Kasumi-1 (cell line): ENCODE measurements at regions not wholly inside any gene's neighbourhood (a gene's known extent, or its start where the extent isn't known, plus 50 kb on each side); places are given as distances from the start of the nearest gene placed in this dataset.

Source experiments
- DNase-seq, 2 experiments: peaks; one replicate each; lab custom pipeline; 2025; lab: John Stamatoyannopoulos, UW

DNA sequence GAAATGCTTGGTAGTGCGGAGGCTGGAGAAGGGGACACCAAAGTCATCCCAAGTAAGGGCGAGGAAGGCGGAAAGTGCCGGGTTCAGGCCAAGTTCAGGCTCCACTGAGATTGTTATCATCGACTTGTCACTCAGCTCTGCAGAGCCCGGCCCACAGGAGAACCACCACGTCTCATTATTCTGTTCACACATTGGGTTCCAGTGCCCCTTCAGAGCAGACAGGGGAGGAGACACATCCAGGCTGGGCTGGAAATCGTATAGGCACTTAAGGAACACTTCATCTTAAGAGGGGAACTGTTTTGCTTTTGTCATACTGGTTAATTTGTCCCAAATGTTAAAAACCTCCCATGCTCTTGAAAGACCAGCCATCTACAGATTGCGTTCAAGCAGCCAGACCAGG, 118.3 kb upstream of the ADAMTS18 start:
- no peak for DNase-seq

DNA sequence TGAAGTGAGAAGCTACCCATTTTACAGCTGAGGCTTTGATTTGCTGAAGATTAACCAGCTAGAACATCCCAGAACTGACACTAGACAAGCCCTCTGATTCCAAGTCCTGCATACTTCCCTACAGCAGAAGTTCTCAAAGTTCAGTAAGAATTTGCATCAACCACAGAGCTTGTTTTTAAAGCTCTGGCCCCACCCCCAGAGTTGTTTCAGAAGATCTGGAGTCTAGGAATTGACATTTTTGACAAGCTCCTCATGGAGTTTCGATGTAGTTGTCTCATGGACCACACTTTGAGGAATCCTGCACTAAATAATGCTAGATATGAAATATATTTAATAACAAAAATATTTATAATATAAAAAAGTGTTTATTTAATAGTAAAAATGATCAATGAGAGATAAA, 120.3 kb upstream of the ADAMTS18 start:
- DNase-seq, result no peak

DNA sequence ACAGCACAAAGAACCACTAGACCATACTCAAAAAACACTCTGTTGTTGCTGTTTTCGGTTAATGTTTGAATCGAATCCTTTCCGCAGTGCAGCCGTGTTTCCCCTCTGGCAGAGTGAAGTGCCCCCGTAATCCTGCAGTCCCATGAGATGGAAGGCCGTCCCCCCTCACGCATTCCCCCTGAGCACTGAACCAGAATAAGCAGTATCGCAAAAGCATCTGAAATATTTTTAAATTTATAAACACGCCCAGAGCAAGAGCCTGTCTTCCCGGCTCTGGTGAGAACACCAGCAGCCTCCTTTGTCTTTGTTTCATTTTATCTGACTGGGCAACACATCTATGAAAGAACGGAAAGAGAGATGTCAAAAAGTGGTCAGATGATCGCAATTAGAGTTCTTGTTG, 121.0 kb upstream of the ADAMTS18 start:
- no peak for DNase-seq

DNA sequence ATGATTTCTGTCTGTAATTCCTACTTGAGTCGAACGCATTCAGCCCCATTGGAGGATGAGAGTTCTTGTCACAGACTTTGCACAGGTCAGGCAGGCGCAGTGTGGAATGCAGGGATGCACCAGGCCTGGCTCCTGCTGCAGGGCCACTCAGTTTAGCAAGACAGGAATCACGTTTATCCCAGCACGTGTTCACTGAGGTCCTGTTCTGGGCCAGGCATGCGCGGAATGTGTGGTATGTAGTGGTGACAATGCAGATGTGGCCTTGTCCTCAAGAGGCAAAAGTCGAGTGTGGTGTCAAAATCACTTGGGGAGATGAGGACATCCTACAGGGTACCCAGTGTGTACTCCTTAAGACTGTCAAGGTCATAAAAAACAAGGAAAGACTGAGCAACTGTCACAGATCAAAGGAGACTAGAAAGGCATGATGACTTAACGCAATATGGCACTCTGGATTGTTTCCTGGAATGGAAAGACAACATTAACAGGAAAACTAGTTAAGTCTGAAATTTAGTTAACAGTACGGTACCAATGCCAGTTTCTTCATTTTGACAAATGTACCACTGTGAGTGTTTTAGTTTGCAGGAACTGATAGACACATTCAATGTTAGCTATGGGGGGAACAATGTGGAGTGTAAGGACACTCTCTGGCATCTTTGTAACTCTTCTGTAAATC, 121.5 kb upstream of the ADAMTS18 start:
- no peak for DNase-seq

DNA sequence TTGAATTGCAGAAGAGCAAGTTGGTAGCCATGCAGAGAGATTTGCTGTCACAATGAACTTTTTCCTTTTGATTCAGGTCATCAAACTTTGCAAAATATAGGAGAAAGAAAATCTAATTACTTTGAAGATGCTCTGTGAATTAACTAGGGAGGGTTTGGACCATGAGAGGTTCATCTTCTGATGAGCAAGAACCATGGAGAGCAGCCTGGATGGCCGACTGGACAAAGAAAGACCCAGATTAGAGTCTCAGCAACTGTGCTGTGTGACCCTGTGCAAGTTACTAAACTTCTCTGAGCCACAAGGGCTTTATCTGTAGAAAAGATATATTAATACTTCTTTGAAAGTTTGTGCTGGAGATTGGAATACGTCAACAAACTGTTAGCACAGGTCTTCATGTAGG, 122.6 kb upstream of the ADAMTS18 start:
- DNase-seq, result no peak

DNA sequence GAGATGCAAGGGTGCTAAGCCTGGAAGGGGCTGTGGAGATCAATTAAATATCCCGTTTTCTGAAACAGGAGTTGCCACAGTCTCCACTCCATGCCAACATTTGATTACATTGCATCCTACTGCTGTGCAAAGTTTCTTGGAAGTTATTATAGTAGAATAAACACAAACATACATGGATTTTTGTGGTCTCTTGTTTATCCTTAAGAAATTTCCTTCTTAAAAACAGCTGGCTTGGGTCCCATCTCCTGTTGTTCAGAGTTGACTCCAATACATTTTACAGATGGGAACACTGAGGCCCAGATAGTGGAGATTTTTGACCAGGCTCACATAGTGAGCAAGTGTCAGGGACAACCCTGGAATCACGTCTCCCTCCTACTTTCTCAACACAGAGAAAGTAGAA, 124.0 kb upstream of the ADAMTS18 start:
- no peak for DNase-seq

DNA sequence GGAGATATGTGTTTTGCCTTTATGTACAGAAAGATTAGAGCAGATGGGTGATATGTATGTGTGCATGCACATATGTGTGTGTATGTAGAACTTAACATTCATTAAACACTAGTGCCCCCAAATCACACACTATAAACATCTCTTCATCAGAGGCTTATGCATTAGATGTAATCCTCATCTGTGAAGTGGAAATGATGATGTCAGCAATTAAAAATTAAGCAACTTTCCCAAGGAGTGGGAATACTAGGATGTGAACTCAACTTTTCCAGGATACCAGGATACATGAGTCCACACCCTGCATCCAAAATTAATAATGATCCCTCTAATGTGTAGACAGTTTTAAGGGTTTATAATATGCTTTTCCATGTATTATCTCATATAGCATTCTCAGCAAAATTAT, 127.7 kb upstream of the ADAMTS18 start:
- no peak for DNase-seq

DNA sequence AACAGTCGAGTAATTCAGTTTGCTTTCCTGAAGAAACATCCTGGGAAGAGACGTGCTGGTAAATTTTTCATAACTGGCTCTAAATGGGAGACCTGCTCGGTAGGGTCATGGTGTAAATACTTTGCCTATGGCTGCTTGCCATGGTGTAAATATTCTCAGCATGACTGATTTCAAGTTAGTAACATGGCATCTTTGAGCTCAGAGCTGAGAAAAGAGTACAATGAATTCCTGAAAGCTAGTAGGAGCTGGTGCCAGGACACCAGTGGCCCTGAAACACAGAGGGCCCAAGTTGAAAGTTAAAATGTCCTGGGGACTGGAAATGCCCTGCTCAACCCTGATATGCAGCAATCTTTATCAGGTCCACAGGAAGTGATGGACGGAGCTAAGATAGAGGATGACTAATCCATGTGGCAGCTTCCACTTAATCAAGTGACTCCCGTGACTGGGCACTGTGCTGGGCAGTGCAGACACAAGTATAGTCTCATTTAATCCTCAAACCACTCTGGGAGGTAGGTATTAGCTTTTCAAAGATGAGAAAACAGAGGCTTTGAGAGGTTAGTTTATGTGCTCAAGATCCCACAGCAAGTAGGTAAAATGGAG, 130.1 kb upstream of the ADAMTS18 start:
- no peak for DNase-seq

DNA sequence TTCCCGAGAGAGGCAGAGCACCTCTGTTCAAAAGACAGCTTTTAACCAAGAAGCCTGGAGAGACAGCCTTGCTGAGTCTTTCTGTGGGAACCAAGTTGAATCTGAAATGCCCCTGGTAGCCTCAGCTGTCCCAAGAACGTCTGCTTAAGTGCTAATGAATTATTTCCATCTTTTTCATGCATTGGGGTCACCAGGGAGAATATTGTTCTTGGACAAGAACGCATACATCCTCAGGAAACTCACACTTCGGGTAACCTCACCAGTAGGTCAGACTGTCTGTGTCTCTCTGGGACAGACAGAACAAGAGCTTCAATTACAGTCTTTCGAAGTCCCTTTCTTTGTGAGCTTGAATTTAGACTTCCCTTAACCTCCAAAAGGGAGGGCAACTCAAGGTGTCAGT, 134.6 kb upstream of the ADAMTS18 start:
- no peak for DNase-seq

DNA sequence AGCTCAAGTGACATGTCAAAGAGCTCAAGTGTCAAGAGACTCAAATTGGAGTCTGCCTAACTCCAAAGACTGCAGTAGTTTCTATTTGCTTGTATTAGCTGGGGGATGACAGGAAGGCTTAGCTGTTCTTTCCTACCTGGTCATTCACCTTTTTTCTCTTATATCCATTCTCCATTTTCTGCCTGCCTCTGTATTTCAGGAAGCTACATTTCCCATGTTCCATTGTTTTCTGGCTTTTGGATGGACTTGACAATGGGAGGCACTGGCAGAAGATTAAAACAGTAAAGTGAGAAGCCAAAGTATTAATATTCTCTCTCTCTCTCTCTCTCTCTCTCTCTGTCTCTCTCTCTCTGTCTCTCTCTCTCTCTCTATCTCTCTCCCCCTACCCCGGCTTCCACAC, 135.7 kb upstream of the ADAMTS18 start:
- no peak for DNase-seq

DNA sequence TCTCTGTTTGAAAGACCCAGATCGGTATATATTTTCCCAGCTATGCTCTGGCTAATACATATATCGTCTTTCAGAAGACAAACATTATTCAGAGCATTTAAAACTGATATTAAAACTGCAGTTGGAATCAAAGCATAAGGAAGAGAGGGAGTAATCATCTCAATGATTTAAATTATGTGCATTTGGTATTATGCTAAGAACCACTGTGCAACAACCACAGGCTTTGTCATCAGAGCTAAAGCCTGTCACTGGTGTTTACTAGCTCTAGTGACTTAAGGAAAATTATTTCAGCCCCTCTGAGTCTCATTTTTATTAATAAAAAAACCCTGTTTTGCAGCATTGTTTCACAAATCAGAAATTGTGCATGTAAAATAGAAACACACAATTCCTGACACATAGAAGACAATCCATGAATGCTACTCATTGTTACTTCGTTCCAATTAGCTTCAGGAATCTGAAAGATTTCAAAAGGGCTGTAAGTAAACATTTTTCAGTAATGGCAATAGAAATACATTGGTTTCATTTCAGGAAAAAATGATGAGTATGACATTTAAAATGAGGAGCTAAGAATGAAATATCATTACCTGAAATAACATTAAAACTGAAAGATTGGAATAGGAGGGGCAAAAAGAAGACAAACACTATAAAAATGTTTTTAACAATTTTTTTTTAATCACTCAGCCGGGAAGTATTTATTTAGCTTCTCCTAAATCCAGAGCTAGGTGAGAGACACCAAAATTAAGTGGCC, 136.5 kb upstream of the ADAMTS18 start:
- DNase-seq, result no peak

DNA sequence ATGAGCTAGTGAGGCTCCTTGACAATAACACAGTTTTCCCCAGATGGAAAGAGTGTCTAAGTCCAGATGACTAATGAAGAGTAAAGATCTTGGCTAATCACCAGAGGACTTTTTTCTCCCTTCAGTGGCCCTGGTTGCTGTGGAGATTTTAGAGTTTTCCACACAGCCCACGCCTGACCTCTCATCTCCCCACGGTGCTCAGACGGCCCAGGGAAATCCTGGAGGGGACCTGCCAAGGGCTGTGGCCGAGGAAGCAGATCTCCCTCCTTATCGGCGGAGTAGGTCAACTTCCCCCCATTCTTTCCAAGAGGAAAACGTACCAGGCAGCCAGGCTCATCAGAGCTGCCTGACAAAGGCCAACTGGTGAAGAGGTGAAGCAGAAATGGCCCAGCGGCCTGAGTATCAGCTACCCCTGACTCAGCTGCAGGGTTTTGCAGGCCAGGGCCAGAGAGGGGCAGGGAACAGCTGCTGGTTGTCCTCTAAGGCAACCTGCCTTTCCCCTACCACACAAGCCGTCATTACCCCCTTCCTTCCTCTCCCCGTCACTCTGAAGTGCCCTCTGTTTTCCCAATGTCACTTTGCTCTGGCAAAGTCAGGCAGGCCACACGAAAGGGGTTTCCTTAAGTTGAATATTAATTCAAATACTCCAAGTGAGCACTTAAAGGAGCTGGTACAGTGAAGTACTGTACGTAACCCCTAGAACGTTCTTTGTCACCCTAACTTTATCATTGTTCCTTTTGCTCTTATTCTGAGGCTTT, 140.2 kb upstream of the ADAMTS18 start:
- DNase-seq, result no peak

DNA sequence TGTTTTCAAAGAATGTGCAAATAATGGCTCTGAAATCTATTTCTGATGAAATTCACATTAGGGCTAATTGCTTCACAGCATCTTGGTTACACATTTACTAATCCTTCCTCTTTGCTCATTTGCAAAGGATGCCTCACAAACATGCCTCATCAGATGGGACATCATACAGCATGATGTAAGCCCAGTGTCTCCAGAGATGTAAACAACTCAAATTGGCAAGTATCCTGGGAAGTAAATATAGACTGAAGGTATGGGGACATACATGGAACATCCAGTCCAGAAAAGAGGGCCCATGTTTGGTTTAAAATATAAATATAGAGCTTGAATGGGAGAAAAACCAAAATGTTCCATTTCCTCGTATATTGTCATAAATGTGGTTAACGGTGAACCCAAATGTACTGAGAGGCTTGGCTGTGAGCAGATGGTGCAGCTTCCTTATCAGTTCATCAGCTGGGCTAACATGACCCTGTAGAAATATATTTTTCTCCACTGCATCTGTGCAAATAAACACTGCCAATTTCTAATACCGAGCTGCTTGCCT, 142.9 kb upstream of the NUDT7 start:
- no peak for DNase-seq

DNA sequence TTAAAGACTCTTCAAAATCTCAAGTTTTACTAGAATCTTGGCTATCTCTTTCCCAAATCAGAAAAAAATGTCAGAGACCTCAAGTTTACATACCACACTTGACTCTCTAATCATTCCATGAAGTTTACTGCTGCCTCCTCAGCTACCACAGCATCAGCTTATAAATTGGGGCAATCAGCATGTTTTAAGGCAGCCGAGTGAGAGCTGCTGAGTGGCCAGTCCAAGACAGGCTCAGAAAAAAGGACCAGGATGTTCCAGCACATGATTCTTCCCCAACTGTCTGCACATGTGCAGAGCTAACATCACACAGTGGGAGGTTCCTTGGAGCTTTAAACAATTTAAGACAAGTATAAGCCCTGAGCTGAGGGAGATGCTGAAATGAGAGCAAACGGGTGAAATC, 140.6 kb upstream of the NUDT7 start:
- DNase-seq, result no peak

DNA sequence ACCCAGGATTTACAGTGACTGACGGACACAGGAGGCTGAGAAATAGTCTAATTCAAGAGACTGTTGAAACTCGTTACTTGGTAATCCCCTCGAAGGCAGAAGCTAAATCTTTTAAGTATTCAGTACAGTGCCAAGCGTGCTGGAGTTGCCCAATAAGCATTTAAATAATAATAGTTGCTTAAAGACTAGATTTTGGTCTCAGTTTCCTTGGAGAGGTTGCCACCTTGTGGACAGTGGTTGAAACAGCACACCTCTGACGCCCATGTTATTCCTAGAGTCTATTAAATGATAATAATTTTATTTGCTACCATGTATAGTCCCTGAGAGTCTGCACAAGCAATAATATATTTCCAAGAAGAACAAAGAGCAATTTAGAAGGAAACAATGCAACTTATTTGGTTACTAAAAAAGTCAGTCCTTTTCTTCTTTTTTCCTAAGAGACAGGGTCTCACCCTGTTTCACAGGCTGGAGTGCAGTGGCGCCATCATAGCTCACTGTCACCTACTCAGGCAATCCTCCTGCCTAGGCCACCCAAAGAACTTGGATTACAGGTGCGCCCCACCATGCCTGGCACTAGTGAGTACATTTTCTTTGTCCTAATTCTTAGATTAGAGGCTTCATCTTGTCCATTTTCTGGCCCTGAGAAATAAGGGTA, 138.0 kb upstream of the NUDT7 start:
- DNase-seq, result peak; percentile 80 to 86

DNA sequence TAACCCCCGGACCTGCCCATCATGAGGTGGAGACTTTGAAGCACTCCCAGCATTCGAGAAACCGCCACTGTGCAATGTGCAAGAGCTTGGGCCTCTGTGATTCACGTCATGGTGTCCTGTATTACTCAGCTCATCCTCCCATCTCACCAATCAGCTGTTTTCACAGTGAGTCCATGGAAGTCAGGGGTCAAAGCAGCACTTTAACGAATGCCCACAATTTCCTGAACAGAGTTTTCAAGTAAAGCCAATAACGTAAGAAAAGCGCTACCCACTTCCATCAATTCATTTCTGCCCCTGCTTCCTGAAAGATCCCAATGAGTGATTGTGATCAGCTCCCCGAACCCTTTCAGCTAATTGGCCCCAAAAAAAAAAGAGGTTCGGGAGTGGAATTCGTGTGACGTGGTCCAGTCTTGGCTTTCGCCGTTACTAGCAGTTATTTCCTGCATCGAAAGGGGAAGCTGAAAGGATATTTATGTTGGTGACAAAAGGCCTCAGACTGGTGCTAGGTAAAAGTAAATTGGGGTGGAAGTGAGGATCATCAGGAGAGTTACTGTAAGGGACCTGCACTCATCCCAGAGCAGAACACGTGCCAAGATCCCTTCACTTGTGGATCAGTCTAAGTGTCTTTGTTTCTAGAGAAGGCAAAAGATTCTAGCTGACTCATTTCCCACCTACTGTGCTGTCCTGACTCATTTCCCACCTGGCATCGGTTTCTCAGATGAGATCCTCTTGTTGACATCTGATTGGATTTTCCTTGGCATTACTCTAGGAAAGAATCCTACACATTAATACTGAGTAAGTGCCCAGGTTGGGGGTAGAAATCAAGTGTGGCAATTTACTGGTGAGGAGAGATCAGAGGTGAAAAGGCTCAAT, 136.7 kb upstream of the NUDT7 start:
- DNase-seq, result no peak

DNA sequence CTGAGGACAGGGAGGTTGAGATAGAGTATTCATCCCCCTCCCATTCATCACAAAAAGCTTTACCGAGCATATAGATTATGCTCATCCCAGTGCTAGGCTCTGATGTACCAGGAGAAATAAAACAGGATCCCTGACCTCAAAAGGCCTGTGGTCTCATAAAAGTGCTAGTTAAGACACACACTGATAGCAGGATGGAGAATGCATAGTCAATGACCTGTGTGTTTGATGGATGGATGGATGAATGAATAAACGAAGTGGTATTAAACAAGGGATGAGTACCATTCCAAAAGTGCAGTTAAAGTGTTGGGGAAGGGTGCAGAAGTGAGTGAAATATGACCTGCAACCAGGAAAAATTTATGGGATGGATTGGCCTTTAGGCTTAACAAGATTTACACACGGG, 133.9 kb upstream of the NUDT7 start:
- no peak for DNase-seq

DNA sequence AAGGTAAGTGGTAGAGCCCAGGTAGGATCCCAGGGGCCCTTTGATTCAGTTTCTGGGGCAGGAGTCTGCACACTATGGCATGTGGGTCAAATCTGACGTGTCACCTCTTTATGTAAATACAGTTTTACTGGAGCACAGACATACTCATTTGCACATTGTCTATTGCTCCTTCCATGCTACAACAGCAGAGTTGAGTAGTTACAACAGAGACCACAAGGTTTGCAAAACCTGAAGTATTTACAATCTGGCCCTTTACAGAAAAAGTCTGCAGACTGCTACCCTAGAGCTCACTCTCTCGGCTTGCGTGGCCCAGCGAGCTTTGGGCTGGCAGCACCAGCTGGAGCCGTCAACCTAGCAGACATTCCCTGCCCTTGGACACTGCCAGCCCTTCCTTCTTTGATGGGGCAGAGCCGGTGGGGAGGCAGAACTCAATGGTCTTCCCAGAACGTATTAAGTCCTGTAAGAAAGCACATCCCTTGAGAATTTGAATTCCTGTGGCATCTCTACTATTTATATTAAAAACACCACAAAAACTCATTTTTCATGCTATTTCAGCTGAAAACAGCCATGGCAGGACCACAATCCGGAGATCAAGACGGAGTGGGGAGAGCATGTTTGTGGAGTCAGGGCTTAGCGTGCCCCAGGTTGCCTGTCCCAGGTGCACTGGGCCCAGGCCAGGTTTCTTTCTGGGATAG, 133.1 kb upstream of the NUDT7 start:
- no peak for DNase-seq

DNA sequence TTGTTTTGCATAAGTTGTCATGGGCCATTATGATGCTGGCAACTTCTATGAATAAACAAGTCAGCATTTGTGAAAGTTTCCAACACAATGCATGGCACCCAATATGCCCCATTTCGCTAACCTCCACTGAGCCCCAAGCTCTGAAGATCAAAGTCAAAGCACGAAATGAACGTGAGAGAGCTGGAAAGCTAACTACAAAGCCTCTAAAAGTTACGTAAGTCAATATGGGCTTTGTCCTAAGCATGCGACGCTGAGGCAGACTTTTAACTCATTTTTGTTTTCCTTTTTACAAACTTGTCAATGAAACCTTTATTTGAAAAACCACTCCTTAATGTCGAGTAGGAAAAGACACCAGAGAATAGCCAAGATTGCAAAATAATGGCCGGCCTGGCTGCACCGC, 131.6 kb upstream of the NUDT7 start:
- no peak for DNase-seq

DNA sequence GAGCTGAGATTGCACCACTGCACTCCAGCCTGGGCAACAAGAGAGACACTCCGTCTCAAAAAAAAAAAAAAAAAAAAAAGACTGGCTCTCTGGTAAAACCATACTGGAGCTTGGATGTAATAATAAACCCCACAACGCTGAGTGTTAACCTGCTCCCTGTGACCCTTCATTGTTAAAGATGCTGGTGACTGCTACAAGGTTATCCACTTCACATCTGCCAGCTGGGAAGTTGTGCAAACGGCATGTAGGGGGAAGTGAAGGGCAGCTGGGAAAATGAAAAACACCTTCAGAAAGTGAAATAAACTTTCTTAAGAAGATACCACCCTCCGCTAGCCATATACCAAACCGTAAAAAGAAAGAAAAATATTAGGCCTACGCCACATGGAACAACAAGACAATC, 131.0 kb upstream of the NUDT7 start:
- DNase-seq, result no peak
